HCT116 (cell line): ENCODE measurements at regions not wholly inside any gene's neighbourhood (a gene's known extent, or its start where the extent isn't known, plus 50 kb on each side); places are given as distances from the start of the nearest gene placed in this dataset.

ENCODE experiments used
- ATAC-seq: fragments of 200-7000 bp; cut with Tn5 transposase; 2 replicates; pipeline ENCODE4 v1.9.1; 2020; ENCODE audit warnings: mild to moderate bottlenecking, moderate library complexity
- BruUV-seq: library from RNA; stranded (reverse); fragments of 400-500 nt; replicated peaks from 2 replicates; lab custom pipeline; 2021; lab: Mats Ljungman, UMichigan
- CTCF ChIA-PET: fragments of 300-600 bp; sonication (Branson Sonifier 250); formaldehyde crosslinking; loops from one replicate; lab custom pipeline; 2021; ENCODE audit warnings: antibody characterized with exemption; lab: Charles Lee
- POLR2A ChIA-PET: fragments of 300-600, 350-600 bp; sonication (Branson Sonifier 250); formaldehyde crosslinking; loops from one replicate; lab custom pipeline; 2021; ENCODE audit warnings: antibody characterized with exemption; lab: Charles Lee
- RAD21 ChIA-PET, 2 experiments: fragments of 300-600 bp; sonication (Branson Sonifier 250); formaldehyde crosslinking; loops; one replicate each; lab custom pipeline; 2023; ENCODE audit warnings: low total read pairs in 2 of 2; ENCODE audit not compliant: uncharacterized antibody in 2 of 2, unreplicated experiment in 2 of 2, low non-redundant PET in 1 of 2; lab: Charles Lee
- DNase-seq: peaks from one replicate; pipeline ENCODE4 v3.0.0-alpha.2; 2010; ENCODE audit warnings: low read depth, low spot score
- H2AFZ ChIP-seq: fragments of 200-600 bp; shearing (Covaris generic), sonication (generic); 2 replicates; pipeline ENCODE4 v1.6.1; 2017; ENCODE audit warnings: low read depth, mixed run types, mixed read lengths, antibody characterized with exemption, low read length; ENCODE audit not compliant: poor library complexity, severe bottlenecking
- H3K27ac ChIP-seq: 2 replicates; pipeline ENCODE4 v1.5.1; 2012; ENCODE audit warnings: low read depth, low read length
- H3K27me3 ChIP-seq: fragments of 200-600 bp; sonication (generic); 2 replicates; pipeline ENCODE4 v1.6.1; 2016; ENCODE audit warnings: mixed run types, low read length, mixed read lengths; ENCODE audit not compliant: insufficient read depth
- H3K36me3 ChIP-seq, 2 experiments: fragments of 200-500 bp in 1 of 2; fragments of 200-600 bp in 1 of 2; sonication (Bioruptor generic) in 1 of 2; sonication (generic) in 1 of 2; 2 replicates each; pipeline versions ENCODE4 v1.5.1 to v1.6.1; 2014 to 2016; ENCODE audit warnings: low read length in 2 of 2, inconsistent platforms in 1 of 2, mixed read lengths in 1 of 2, mixed run types in 1 of 2; ENCODE audit not compliant: insufficient read depth in 2 of 2, control insufficient read depth in 1 of 2
- H3K4me1 ChIP-seq, 2 experiments: fragments of 200-600 bp in 1 of 2; sonication (generic) in 1 of 2; 2 replicates each; pipeline versions ENCODE4 v1.5.1 to v1.6.1; 2012 to 2017; ENCODE audit warnings: low read length in 2 of 2, inconsistent platforms in 1 of 2, mild to moderate bottlenecking in 1 of 2, mixed read lengths in 1 of 2, mixed run types in 1 of 2, moderate library complexity in 1 of 2; ENCODE audit not compliant: insufficient read depth in 2 of 2, control insufficient read depth in 1 of 2
- H3K4me2 ChIP-seq: fragments of 200-600 bp; sonication (generic); 2 replicates; pipeline ENCODE4 v1.6.1; 2017; ENCODE audit warnings: mixed run types, low read length, mixed read lengths
- H3K4me3 ChIP-seq, 2 experiments: fragments of 200-600 bp in 1 of 2; sonication (generic) in 1 of 2; replicated peaks in 1 of 2; 2 replicates each; pipeline ENCODE4 v1.5.1; 2011 to 2016; ENCODE audit warnings: low read length in 2 of 2, control low read depth in 1 of 2, low read depth in 1 of 2, mild to moderate bottlenecking in 1 of 2, mixed read lengths in 1 of 2, mixed run types in 1 of 2
- H3K79me2 ChIP-seq: fragments of 200-600 bp; sonication (generic); 2 replicates; pipeline ENCODE4 v1.6.1; 2017; ENCODE audit warnings: mild to moderate bottlenecking, mixed run types, low read length, moderate library complexity, mixed read lengths; ENCODE audit not compliant: insufficient read depth
- H3K9ac ChIP-seq: fragments of 200-600 bp; sonication (generic); 2 replicates; pipeline ENCODE4 v1.6.1; 2016; ENCODE audit warnings: low read length, mixed read lengths
- H3K9me2 ChIP-seq: fragments of 200-600 bp; sonication (generic), shearing (Covaris generic); 2 replicates; pipeline ENCODE4 v1.6.1; 2017; ENCODE audit warnings: mixed run types, mild to moderate bottlenecking, moderate library complexity; ENCODE audit not compliant: insufficient read depth
- H3K9me3 ChIP-seq, 2 experiments: fragments of 200-500 bp in 1 of 2; fragments of 200-600 bp in 1 of 2; sonication (Bioruptor generic) in 1 of 2; sonication (generic) in 1 of 2; 2 replicates each; pipeline ENCODE4 v1.6.1; 2014 to 2017; ENCODE audit warnings: low read length in 2 of 2, mixed read lengths in 2 of 2, inconsistent platforms in 1 of 2, low read depth in 1 of 2, mild to moderate bottlenecking in 1 of 2, mixed run types in 1 of 2, moderate library complexity in 1 of 2; ENCODE audit not compliant: control insufficient read depth in 1 of 2, insufficient read depth in 1 of 2
- H4K20me1 ChIP-seq: fragments of 200-600 bp; sonication (generic), shearing (Covaris generic); 2 replicates; pipeline ENCODE4 v1.6.1; 2017; ENCODE audit warnings: mixed run types, mild to moderate bottlenecking, moderate library complexity; ENCODE audit not compliant: insufficient read depth
- EGR1 ChIP-seq: IDR thresholded peaks from 2 replicates; pipeline ENCODE4 v1.6.1; 2012; ENCODE audit warnings: low read depth
- ELF1 ChIP-seq: IDR thresholded peaks from 2 replicates; pipeline ENCODE4 v1.6.1; 2012; ENCODE audit warnings: low read depth, borderline replicate concordance
- MAX ChIP-seq: IDR thresholded peaks from 2 replicates; pipeline ENCODE4 v1.6.1; 2012
- POLR2AphosphoS5 ChIP-seq: IDR thresholded peaks from 2 replicates; pipeline ENCODE4 v1.6.1; 2011; ENCODE audit warnings: mild to moderate bottlenecking, low read depth, low read length, moderate library complexity
- REST ChIP-seq: IDR thresholded peaks from 2 replicates; pipeline ENCODE4 v1.6.1; 2012; ENCODE audit warnings: low read depth
- SRF ChIP-seq: IDR thresholded peaks from 2 replicates; pipeline ENCODE4 v1.6.1; 2012; ENCODE audit warnings: low read depth
- YY1 ChIP-seq: IDR thresholded peaks from 2 replicates; pipeline ENCODE4 v1.6.1; 2011; ENCODE audit warnings: low read length, low read depth, moderate library complexity, mild to moderate bottlenecking; ENCODE audit not compliant: insufficient replicate concordance; ENCODE audit errors: extremely low read depth
- ZBTB33 ChIP-seq: IDR thresholded peaks from 2 replicates; pipeline ENCODE4 v1.6.1; 2011; ENCODE audit warnings: mild to moderate bottlenecking, low read length, moderate library complexity; ENCODE audit not compliant: insufficient replicate concordance; ENCODE audit errors: extremely low read depth
- intact Hi-C: fragments of 100-400 bp; cut with micrococcal nuclease; formaldehyde crosslinking; loops from 2 replicates; pipeline ENCODE4 v1.10.0; 2022

- DNase-seq (no peak), ATAC-seq (no peak)
- Histone ChIP-seq H3K4me2 (no peak overlapping the region), H3K9ac (no peak overlapping the region), H3K4me3 (no peak overlapping the region), H2AFZ (peak overlapping the region; percentile 76), H3K9me2 (no peaks in the 10 kb centered on the region), H4K20me1 (no peaks in the 10 kb centered on the region), H3K36me3 (no peaks in the 10 kb centered on the region), H3K4me1 (no peaks in the 10 kb centered on the region), H3K9me3 (no peaks in the 10 kb centered on the region), H3K79me2 (no peaks in the 10 kb centered on the region), H3K27me3 (no peaks in the 10 kb centered on the region), H3K27ac (no peak overlapping the region)
- BruUV-seq: no TSS peak
- ChIA-PET CTCF (no interaction called here), RAD21 (no interaction called here), POLR2A (no interaction called here)
- intact Hi-C loops: no loop called here
- TF ChIP-seq ZBTB33 (no peak), POLR2AphosphoS5 (no peak), SRF (no peak), ELF1 (no peak), MAX (no peak), REST (no peak), YY1 (no peak), EGR1 (no peak)
Measured at GRCh38 chr5:125103459-125103858, 357.0 kb upstream of the ZNF608 start.
